DOHH2 (cell line): ENCODE measurements at regions not wholly inside any gene's neighbourhood (a gene's known extent, or its start where the extent isn't known, plus 50 kb on each side); places are given as distances from the start of the nearest gene placed in this dataset.

Source experiments
- H3F3A ChIP-seq: fragments of 200-600 bp; sonication (generic), shearing (Covaris generic); 2 replicates; pipeline ENCODE4 v1.6.0; 2016; ENCODE audit warnings: antibody characterized with exemption, mild to moderate bottlenecking; ENCODE audit not compliant: control insufficient read depth, insufficient read depth
- H3K27ac ChIP-seq: fragments of 200-600 bp; sonication (generic); 2 replicates; pipeline ENCODE4 v1.5.1; 2014; ENCODE audit warnings: low read depth, mild to moderate bottlenecking, low read length, moderate library complexity
- H3K27me3 ChIP-seq: fragments of 200-600 bp; sonication (generic); 2 replicates; pipeline ENCODE4 v1.6.1; 2014; ENCODE audit warnings: mild to moderate bottlenecking, low read length, mixed read lengths; ENCODE audit not compliant: control insufficient read depth
- H3K36me3 ChIP-seq: fragments of 200-600 bp; sonication (generic); 2 replicates; pipeline ENCODE4 v1.6.1; 2014; ENCODE audit warnings: mild to moderate bottlenecking, low read length, moderate library complexity, mixed read lengths; ENCODE audit not compliant: control insufficient read depth
- H3K4me1 ChIP-seq: fragments of 200-600 bp; sonication (generic); 2 replicates; pipeline ENCODE4 v1.6.1; 2014; ENCODE audit warnings: mild to moderate bottlenecking, low read length, mixed read lengths; ENCODE audit not compliant: control insufficient read depth
- H3K4me2 ChIP-seq: fragments of 200-600 bp; sonication (generic); 2 replicates; pipeline ENCODE4 v1.6.0; 2014; ENCODE audit warnings: mild to moderate bottlenecking, low read length, moderate library complexity
- H3K4me3 ChIP-seq: fragments of 200-600 bp; sonication (generic); 2 replicates; pipeline ENCODE4 v1.5.1; 2014; ENCODE audit warnings: mild to moderate bottlenecking, low read length, mixed read lengths
- H3K79me2 ChIP-seq: fragments of 200-600 bp; sonication (generic); 2 replicates; pipeline ENCODE4 v1.6.1; 2014; ENCODE audit warnings: mild to moderate bottlenecking, low read length, mixed read lengths; ENCODE audit not compliant: control insufficient read depth
- H3K9me2 ChIP-seq: fragments of 200-600 bp; sonication (generic); replicated peaks from 2 replicates; pipeline ENCODE4 v1.6.1; 2014; ENCODE audit warnings: mild to moderate bottlenecking, low read length, mixed read lengths; ENCODE audit not compliant: control insufficient read depth
- H3K9me3 ChIP-seq: fragments of 200-600 bp; sonication (generic); 2 replicates; pipeline ENCODE4 v1.6.1; 2014; ENCODE audit warnings: antibody characterized with exemption, low read length, mixed read lengths; ENCODE audit not compliant: control insufficient read depth, insufficient read depth
- H4K20me1 ChIP-seq: fragments of 200-600 bp; sonication (generic); 2 replicates; pipeline ENCODE4 v1.6.0; 2014; ENCODE audit warnings: low read depth, mild to moderate bottlenecking, antibody characterized with exemption, low read length, moderate library complexity; ENCODE audit not compliant: control insufficient read depth, insufficient read depth
- EZH2phosphoT487 ChIP-seq: fragments of 200-600 bp; sonication (generic); IDR thresholded peaks from 2 replicates; pipeline ENCODE4 v1.6.1; 2017; ENCODE audit warnings: borderline replicate concordance, mild to moderate bottlenecking, antibody characterized with exemption, low read length, moderate library complexity, mixed read lengths
- TF ChIP-seq, protein P1 (sequence below): fragments of 200-600 bp; sonication (generic); IDR thresholded peaks from one replicate; pipeline ENCODE4 v1.5.1; 2014; ENCODE audit warnings: antibody characterized with exemption, mild to moderate bottlenecking, low read depth, low read length; ENCODE audit not compliant: poor library complexity, severe bottlenecking

DNA sequence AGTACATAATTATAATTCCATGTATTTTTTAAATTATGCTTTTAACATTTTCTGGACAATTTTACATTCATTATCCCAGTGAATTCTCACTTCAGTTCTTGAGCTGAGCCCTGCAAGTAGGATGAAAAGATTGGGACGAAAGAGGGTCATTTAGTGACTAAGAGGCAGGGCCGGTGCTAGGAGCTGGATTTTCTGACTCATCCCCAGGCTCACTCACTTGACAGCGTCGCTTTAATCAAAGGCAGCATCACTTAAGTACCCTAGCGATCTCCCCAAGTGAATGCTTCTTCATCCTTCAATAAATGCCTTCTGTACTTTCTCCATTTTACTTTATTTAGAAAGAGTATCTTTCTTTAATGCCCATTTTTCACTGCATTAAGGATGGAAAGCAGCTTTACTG lies 263.6 kb downstream of the HS3ST1 start:
- TF ChIP-seq, protein P1, sequence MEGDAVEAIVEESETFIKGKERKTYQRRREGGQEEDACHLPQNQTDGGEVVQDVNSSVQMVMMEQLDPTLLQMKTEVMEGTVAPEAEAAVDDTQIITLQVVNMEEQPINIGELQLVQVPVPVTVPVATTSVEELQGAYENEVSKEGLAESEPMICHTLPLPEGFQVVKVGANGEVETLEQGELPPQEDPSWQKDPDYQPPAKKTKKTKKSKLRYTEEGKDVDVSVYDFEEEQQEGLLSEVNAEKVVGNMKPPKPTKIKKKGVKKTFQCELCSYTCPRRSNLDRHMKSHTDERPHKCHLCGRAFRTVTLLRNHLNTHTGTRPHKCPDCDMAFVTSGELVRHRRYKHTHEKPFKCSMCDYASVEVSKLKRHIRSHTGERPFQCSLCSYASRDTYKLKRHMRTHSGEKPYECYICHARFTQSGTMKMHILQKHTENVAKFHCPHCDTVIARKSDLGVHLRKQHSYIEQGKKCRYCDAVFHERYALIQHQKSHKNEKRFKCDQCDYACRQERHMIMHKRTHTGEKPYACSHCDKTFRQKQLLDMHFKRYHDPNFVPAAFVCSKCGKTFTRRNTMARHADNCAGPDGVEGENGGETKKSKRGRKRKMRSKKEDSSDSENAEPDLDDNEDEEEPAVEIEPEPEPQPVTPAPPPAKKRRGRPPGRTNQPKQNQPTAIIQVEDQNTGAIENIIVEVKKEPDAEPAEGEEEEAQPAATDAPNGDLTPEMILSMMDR, result no peak
- TF ChIP-seq EZH2phosphoT487, result no peak
- Histone ChIP-seq H3F3A (no peaks in the 10 kb centered on the region), H3K9me2 (no peaks in the 10 kb centered on the region), H3K4me3 (no peak overlapping the region), H4K20me1 (no peaks in the 10 kb centered on the region), H3K27me3 (no peaks in the 10 kb centered on the region), H3K27ac (no peak overlapping the region), H3K4me1 (no peaks in the 10 kb centered on the region), H3K79me2 (no peaks in the 10 kb centered on the region), H3K9me3 (no peaks in the 10 kb centered on the region), H3K36me3 (no peaks in the 10 kb centered on the region), H3K4me2 (no peak overlapping the region)

DNA sequence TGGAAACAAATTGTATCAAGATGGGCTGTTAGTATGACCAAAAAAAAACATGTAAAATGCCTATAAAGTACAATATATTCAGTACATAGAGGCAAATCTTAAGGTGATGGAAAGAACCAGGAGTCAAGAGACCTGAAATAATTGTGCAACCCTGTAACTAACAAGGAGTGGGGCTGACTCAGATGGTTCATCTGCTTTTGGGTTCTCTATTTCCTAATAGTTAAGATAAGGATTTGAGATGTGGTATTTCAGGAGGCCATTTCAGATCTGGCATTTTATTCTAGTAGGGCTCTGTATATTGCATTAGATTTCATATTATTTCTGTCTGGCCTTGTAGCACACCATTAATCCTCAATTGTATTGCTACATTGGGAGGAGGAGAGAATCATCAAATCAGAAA lies 268.4 kb downstream of the HS3ST1 start:
- H3K4me1 ChIP-seq, result no peaks in the 10 kb centered on the region
- no peaks in the 10 kb centered on the region for H3F3A ChIP-seq
- TF ChIP-seq EZH2phosphoT487, result no peak
- TF ChIP-seq, protein P1, result no peak

DNA sequence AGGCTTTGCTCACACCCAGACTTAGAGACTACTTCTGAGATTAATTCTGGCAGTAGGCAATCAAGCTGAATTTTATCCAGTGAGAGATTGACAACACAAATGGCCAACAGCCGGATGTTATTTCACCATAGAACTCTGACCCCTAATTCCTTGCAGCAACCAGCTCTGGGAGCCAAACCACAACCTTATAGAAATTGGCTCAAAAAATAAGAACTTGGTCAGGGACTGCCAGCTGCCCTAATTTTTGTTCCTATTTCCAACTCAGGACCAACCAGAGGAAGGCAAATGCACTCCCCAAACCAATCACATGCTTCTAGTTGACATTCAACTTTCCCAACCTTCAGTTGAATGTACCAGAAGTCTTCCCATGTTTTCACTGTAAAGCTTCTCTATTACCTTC lies 269.7 kb downstream of the HS3ST1 start:
- no peak overlapping the region for H3K4me3 ChIP-seq
- H3K9me2 ChIP-seq, result no peaks in the 10 kb centered on the region
- no peaks in the 10 kb centered on the region for H3K4me1 ChIP-seq
- H3K27ac ChIP-seq, result no peak overlapping the region
- H3K79me2 ChIP-seq, result no peaks in the 10 kb centered on the region
- H3F3A ChIP-seq, result no peaks in the 10 kb centered on the region
- no peaks in the 10 kb centered on the region for H3K9me3 ChIP-seq
- no peak overlapping the region for H3K4me2 ChIP-seq
- H3K36me3 ChIP-seq, result no peaks in the 10 kb centered on the region
- TF ChIP-seq, protein P1, result no peak
- no peak for TF ChIP-seq EZH2phosphoT487
- H3K27me3 ChIP-seq, result no peaks in the 10 kb centered on the region
- no peaks in the 10 kb centered on the region for H4K20me1 ChIP-seq

More for the DNA sequence above, 268.4 kb downstream of the HS3ST1 start:
- no peak overlapping the region for H3K4me2 ChIP-seq
- no peaks in the 10 kb centered on the region for H4K20me1 ChIP-seq
- H3K4me3 ChIP-seq, result no peak overlapping the region
- no peaks in the 10 kb centered on the region for H3K79me2 ChIP-seq
- no peaks in the 10 kb centered on the region for H3K9me3 ChIP-seq
- no peaks in the 10 kb centered on the region for H3K27me3 ChIP-seq
- no peaks in the 10 kb centered on the region for H3K9me2 ChIP-seq
- H3K36me3 ChIP-seq, result no peaks in the 10 kb centered on the region
- no peak overlapping the region for H3K27ac ChIP-seq
